ENCODE measurements at regions not wholly inside any gene's neighbourhood (a gene's known extent, or its start where the extent isn't known, plus 50 kb on each side); places are given as distances from the start of the nearest gene placed in this dataset.

DNA sequence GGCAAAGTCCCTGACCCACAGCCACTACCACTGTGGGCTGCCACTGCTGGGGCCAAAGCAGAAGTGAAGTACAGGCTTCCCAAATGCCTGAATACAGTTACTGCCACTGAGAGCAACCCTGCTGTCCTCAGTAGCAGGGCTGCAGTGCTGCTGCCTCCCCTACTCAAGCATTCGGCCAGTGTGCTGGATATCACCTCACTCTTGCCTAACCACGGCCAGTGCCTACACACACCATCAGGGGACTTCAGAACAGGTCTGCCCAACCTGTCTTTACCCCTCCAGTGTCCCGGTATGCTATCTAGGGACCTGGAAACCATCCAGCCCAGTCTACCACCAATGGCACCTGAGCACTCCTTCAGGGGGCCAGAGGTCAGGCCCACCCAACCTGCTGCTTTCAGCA lies 261.5 kb upstream of the COL8A1 start:
- Histone ChIP-seq H3K4me3 (replicated peaks in 1 of 3; ENCODE audit: insufficient read depth in 1 of 3, low read depth in 2 of 3, low read length in 3 of 3) (no peak overlapping the region), H3K4me1 (ENCODE audit: insufficient read depth, low read length) (no peaks in the 10 kb centered on the region), H3K4me2 (ENCODE audit: low read depth, low read length) (no peak overlapping the region), H3K27ac (ENCODE audit: extremely low read length, insufficient read depth, low read length) (no peak overlapping the region), H3K9me3 (ENCODE audit: low read length) (no peaks in the 10 kb centered on the region), H3K36me3 (replicated peaks in 1 of 2; ENCODE audit: control insufficient read depth in 1 of 2, insufficient read depth in 2 of 2, low read length in 2 of 2) (no peaks in the 10 kb centered on the region), H3K79me2 (ENCODE audit: insufficient read depth, low read length) (no peaks in the 10 kb centered on the region), H4K20me1 (ENCODE audit: insufficient read depth, low read length) (no peaks in the 10 kb centered on the region), H3K9ac (ENCODE audit: insufficient read depth, low read depth, low read length) (no peak overlapping the region), H2AFZ (ENCODE audit: low read length) (no peak overlapping the region), H3K27me3 (ENCODE audit: control insufficient read depth in 1 of 2, insufficient read depth in 2 of 2, low read length in 2 of 2) (no peaks in the 10 kb centered on the region)
- ATAC-seq = no peak
- TF ChIP-seq NCOA2 (CRISPR knock-in tag; IDR thresholded peaks at IDR 0.05) = no peak
- TF ChIP-seq ZNF121 (CRISPR knock-in tag; IDR thresholded peaks at IDR 0.05) = no peak
- no peak for TF ChIP-seq CENPX (CRISPR knock-in tag; IDR thresholded peaks at IDR 0.05)
- TF ChIP-seq, protein P1, sequence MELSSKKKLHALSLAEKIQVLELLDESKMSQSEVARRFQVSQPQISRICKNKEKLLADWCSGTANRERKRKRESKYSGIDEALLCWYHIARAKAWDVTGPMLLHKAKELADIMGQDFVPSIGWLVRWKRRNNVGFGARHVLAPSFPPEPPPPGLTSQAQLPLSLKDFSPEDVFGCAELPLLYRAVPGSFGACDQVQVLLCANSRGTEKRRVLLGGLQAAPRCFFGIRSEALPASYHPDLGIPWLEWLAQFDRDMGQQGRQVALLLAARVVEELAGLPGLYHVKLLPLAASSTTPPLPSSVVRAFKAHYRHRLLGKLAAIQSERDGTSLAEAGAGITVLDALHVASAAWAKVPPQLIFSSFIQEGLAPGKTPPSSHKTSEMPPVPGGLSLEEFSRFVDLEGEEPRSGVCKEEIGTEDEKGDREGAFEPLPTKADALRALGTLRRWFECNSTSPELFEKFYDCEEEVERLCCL (CRISPR knock-in tag; IDR thresholded peaks at IDR 0.05; ENCODE audit: borderline replicate concordance) = no peak
- no peak for TF ChIP-seq PAWR (CRISPR knock-in tag; IDR thresholded peaks at IDR 0.05; ENCODE audit: borderline replicate concordance)
- TF ChIP-seq ZNF263 (CRISPR knock-in tag; IDR thresholded peaks at IDR 0.05) = no peak
- no peak for TF ChIP-seq FOXC1 (CRISPR knock-in tag; IDR thresholded peaks at IDR 0.05; ENCODE audit: borderline replicate concordance)
- TF ChIP-seq ZNF264 (CRISPR knock-in tag; IDR thresholded peaks at IDR 0.05) = no peak
- no peak for TF ChIP-seq RBFOX2 (IDR thresholded peaks at IDR 0.05; ENCODE audit: low read depth, low read length)
- no peak for TF ChIP-seq KAT2B (IDR thresholded peaks at IDR 0.05; ENCODE audit: borderline replicate concordance, low read depth, low read length)
- no peak for TF ChIP-seq SUZ12 (IDR thresholded peaks at IDR 0.05; ENCODE audit: low read depth, low read length)
- TF ChIP-seq ARNT (IDR thresholded peaks at IDR 0.05) = no peak
- TF ChIP-seq SRY (CRISPR knock-in tag; IDR thresholded peaks at IDR 0.05) = no peak
- TF ChIP-seq, protein P2, sequence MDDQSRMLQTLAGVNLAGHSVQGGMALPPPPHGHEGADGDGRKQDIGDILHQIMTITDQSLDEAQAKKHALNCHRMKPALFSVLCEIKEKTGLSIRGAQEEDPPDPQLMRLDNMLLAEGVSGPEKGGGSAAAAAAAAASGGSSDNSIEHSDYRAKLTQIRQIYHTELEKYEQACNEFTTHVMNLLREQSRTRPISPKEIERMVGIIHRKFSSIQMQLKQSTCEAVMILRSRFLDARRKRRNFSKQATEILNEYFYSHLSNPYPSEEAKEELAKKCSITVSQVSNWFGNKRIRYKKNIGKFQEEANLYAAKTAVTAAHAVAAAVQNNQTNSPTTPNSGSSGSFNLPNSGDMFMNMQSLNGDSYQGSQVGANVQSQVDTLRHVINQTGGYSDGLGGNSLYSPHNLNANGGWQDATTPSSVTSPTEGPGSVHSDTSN (CRISPR knock-in tag; IDR thresholded peaks at IDR 0.05; ENCODE audit: borderline replicate concordance) = no peak
- no peak for DNase-seq (ENCODE audit: low spot score)
- POLR2A ChIA-PET = no interaction called here
- BruUV-seq (replicated peaks) = no TSS peak
- no CpG with 5 or more reads among the region's 3 CpGs for WGBS (ENCODE audit: low lambda C conversion rate)
- intact Hi-C loops (cut with micrococcal nuclease; ENCODE audit: unreplicated experiment) (no loop called here), in situ Hi-C loops (cut with HindIII; ENCODE audit: extremely low pct_ligation_motif_present, low pct_unique_long_range_greater_than_20kb) (no loop called here)
- FAIRE-seq = no peak
- CTCF ChIA-PET (ENCODE audit: low intra/inter-chr PET ratio, low total read pairs) = no interaction called here

All from HepG2 (cell line).